ENCODE measurements at regions not wholly inside any gene's neighbourhood (a gene's known extent, or its start where the extent isn't known, plus 50 kb on each side); places are given as distances from the start of the nearest gene placed in this dataset.

DNA sequence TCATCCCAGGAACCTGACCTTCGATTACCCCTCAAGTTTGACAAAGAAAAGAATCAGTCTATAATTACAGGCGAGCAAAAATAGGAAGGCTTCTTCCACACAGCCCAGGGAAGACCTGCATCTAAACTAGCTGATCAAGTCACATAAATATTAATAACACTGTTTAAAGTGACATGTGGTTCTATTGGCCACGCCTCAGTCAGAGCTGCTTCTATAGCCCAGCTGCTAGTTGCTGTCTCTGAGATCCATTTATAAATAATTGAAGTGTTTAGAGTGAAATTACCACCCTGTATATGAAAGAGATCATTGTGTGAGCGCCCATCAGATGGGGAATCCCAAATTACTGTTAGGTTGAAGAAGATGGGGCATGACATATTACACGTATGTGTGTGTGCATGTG lies 426.0 kb downstream of the CDH2 start:
- 60 to 65% methylated on average over 5 of the region's 5 CpGs for WGBS, 2 donors (ENCODE audit: low coverage in 1 of 2)
- TF ChIP-seq POLR2AphosphoS5 (IDR thresholded peaks at IDR 0.05): no peak
- TF ChIP-seq, protein P1, sequence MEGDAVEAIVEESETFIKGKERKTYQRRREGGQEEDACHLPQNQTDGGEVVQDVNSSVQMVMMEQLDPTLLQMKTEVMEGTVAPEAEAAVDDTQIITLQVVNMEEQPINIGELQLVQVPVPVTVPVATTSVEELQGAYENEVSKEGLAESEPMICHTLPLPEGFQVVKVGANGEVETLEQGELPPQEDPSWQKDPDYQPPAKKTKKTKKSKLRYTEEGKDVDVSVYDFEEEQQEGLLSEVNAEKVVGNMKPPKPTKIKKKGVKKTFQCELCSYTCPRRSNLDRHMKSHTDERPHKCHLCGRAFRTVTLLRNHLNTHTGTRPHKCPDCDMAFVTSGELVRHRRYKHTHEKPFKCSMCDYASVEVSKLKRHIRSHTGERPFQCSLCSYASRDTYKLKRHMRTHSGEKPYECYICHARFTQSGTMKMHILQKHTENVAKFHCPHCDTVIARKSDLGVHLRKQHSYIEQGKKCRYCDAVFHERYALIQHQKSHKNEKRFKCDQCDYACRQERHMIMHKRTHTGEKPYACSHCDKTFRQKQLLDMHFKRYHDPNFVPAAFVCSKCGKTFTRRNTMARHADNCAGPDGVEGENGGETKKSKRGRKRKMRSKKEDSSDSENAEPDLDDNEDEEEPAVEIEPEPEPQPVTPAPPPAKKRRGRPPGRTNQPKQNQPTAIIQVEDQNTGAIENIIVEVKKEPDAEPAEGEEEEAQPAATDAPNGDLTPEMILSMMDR (IDR thresholded peaks at IDR 0.05): no peak
- TF ChIP-seq POLR2A (IDR thresholded peaks at IDR 0.05): no peak
- TF ChIP-seq EP300 (IDR thresholded peaks at IDR 0.05; ENCODE audit: low read depth): no peak
- no peaks in the 10 kb centered on the region for H3K36me3 ChIP-seq
- intact Hi-C loops (cut with DNase I; ENCODE audit: low total_unique reads): no loop called here
- no peaks in the 10 kb centered on the region for H3K4me1 ChIP-seq
- no peak overlapping the region for H3K27ac ChIP-seq
- no peak overlapping the region for H3K4me3 ChIP-seq
- H3K27me3 ChIP-seq: no peaks in the 10 kb centered on the region
- no peaks in the 10 kb centered on the region for H3K9me3 ChIP-seq
- DNase-seq: no peak
- in situ Hi-C loops (cut with MboI; ENCODE audit: low pct_ligation_motif_present in 1 of 4, low pct_unique_long_range_greater_than_20kb in 1 of 4, low sequenced_read_pairs in 3 of 4): no loop called here

DNA sequence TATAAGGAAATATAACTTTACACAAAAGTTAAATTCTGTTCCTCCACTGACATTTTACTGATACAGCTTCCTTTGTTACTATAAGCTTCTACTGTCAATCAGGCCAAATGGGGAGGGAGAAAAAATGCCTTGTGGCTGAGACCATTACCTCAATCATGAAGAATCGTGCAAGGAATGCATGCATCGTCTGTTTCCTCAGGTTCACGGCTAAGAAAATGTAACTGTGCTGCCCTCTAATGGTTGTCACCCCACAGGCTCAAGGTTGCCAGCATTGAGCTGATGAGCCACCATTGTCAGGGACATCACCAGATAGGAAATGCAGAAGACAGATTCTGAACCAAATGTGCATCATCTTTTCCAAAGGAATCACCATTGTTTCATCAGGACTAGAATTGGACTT lies 426.9 kb downstream of the CDH2 start:
- WGBS, 2 donors (ENCODE audit: low coverage in 1 of 2): 6 to 10% methylated on average over 3 of the region's 3 CpGs
- Histone ChIP-seq H3K4me1 (no peaks in the 10 kb centered on the region), H3K27me3 (no peaks in the 10 kb centered on the region), H3K36me3 (no peaks in the 10 kb centered on the region), H3K4me3 (no peak overlapping the region), H3K9me3 (no peaks in the 10 kb centered on the region), H3K27ac (no peak overlapping the region)
- DNase-seq: no peak
- intact Hi-C loops (cut with DNase I; ENCODE audit: low total_unique reads) (no loop called here), in situ Hi-C loops (cut with MboI; ENCODE audit: low pct_ligation_motif_present in 1 of 4, low pct_unique_long_range_greater_than_20kb in 1 of 4, low sequenced_read_pairs in 3 of 4) (no loop called here)
- TF ChIP-seq EP300 (IDR thresholded peaks at IDR 0.05; ENCODE audit: low read depth) (no peak), POLR2A (IDR thresholded peaks at IDR 0.05) (no peak)
- TF ChIP-seq, protein P1 (IDR thresholded peaks at IDR 0.05): peak in 1 of 5 experiments; percentile 21

DNA sequence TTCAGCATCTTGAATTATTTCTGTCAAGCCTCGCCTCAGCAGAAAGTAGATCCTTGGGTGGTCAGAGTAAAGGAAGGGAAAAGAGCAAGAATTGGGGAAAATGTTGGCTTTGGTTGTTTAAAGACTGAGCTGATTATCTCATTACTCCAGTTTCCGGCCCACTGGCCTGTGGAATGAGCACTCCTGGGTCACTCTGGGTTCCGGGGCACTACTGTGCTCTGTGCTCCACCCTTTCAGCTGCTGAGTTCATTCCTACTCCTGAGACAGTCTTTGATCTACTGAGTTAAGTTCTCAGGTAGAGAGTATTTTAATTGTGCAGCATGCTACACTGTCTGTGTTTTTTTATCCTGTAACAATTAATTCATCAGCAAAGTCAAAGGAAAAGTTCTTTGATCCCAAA lies 427.7 kb downstream of the CDH2 start:
- in situ Hi-C loops (cut with MboI; ENCODE audit: low pct_ligation_motif_present in 1 of 4, low pct_unique_long_range_greater_than_20kb in 1 of 4, low sequenced_read_pairs in 3 of 4): no loop called here
- H3K27ac ChIP-seq: no peak overlapping the region
- H3K9me3 ChIP-seq: no peaks in the 10 kb centered on the region
- no peaks in the 10 kb centered on the region for H3K27me3 ChIP-seq
- H3K36me3 ChIP-seq: no peaks in the 10 kb centered on the region
- intact Hi-C loops (cut with DNase I; ENCODE audit: low total_unique reads): no loop called here
- no peaks in the 10 kb centered on the region for H3K4me1 ChIP-seq
- 53 to 67% methylated on average over 1 to 3 of the region's 3 CpGs for WGBS, 2 donors (ENCODE audit: low coverage in 1 of 2)
- no peak for DNase-seq
- H3K4me3 ChIP-seq: no peak overlapping the region
- no peak for TF ChIP-seq POLR2A (IDR thresholded peaks at IDR 0.05)
- TF ChIP-seq EP300 (IDR thresholded peaks at IDR 0.05; ENCODE audit: low read depth): no peak
- TF ChIP-seq POLR2AphosphoS5 (IDR thresholded peaks at IDR 0.05): no peak
- TF ChIP-seq, protein P1 (IDR thresholded peaks at IDR 0.05): no peak

DNA sequence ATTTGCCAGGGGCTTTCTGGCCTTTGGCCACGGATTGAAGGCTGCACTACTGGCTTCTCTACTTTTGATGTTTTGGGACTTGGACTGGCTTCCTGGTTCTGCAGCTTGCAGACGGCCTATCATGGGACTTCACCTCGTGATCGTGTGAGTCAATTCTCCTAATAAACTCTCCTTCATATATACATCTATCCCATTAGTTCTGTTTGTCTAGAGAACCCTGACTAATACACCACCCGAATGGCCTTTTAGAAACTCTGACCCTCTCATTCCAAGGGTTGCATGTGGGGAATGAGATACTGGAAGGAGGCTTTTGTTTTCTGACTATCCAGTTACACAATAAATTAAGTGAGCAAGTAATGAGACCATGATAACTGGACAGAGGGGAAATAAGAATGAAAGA lies 430.7 kb downstream of the CDH2 start:
- WGBS, 2 donors (ENCODE audit: low coverage in 1 of 2): 78% methylated on average over 5 of the region's 5 CpGs; no CpG with 5 or more reads in 1 of the 2 donors
- Histone ChIP-seq H3K4me3 (no peak overlapping the region), H3K36me3 (no peaks in the 10 kb centered on the region), H3K4me1 (no peaks in the 10 kb centered on the region), H3K27me3 (no peaks in the 10 kb centered on the region), H3K27ac (no peak overlapping the region), H3K9me3 (no peaks in the 10 kb centered on the region)
- no peak for DNase-seq
- in situ Hi-C loops (cut with MboI; ENCODE audit: low pct_ligation_motif_present in 1 of 4, low pct_unique_long_range_greater_than_20kb in 1 of 4, low sequenced_read_pairs in 3 of 4) (no loop called here), intact Hi-C loops (cut with DNase I; ENCODE audit: low total_unique reads) (no loop called here)
- TF ChIP-seq, protein P1 (IDR thresholded peaks at IDR 0.05): no peak
- TF ChIP-seq POLR2A (IDR thresholded peaks at IDR 0.05) (no peak), EP300 (IDR thresholded peaks at IDR 0.05; ENCODE audit: low read depth) (no peak), POLR2AphosphoS5 (IDR thresholded peaks at IDR 0.05) (no peak)
